T47D (cell line): ENCODE measurements at regions not wholly inside any gene's neighbourhood (a gene's known extent, or its start where the extent isn't known, plus 50 kb on each side); places are given as distances from the start of the nearest gene placed in this dataset.
A peak's percentile ranks its signal among the peaks of the same experiment; 100 is the strongest.

Experiments
- DNase-seq, 2 experiments: peaks; one replicate each; pipeline versions ENCODE4 v3.0.0 to v3.0.0-alpha.2; 2011 to 2012; ENCODE audit warnings: low read depth in 1 of 2, low spot score in 1 of 2
- JUND ChIP-seq: IDR thresholded peaks from 2 replicates; pipeline ENCODE4 v1.6.1; 2012; ENCODE audit warnings: low read depth
- in situ Hi-C: cut with HindIII; loops from 2 replicates; pipeline ENCODE4 v1.10.0; 2016; ENCODE audit warnings: low sequenced_read_pairs, low pct_unique_long_range_greater_than_20kb

- no peak for TF ChIP-seq JUND
- in situ Hi-C loops: no loop called here
- no peak for DNase-seq
Observed at GRCh38 chr9:129485145-129485774, 135.6 kb downstream of the C9orf50 start.

- DNase-seq: no peak
- in situ Hi-C loops: no loop called here
- TF ChIP-seq JUND: no peak
Observed at GRCh38 chr9:129484352-129485000, 136.4 kb downstream of the C9orf50 start.

- no peak for TF ChIP-seq JUND
- in situ Hi-C loops: no loop called here
Observed at GRCh38 chr9:129483415-129484351, 137.2 kb downstream of the C9orf50 start.

GRCh38 chr9:129482521-129483414 is 138.1 kb downstream of the C9orf50 start:
- TF ChIP-seq JUND: no peak
- peak; percentile 83 to 97 for DNase-seq
- in situ Hi-C loops: no loop called here

More at GRCh38 chr9:129483415-129484351, 137.2 kb downstream of the C9orf50 start:
- DNase-seq: peak; percentile 72 to 92

- peak; percentile 62 to 84 for DNase-seq
- in situ Hi-C loops: no loop called here
- TF ChIP-seq JUND: no peak
Observed at GRCh38 chr9:129481810-129482511, 138.9 kb downstream of the C9orf50 start.

- DNase-seq: no peak
- no peak for TF ChIP-seq JUND
- in situ Hi-C loops: no loop called here
Observed at GRCh38 chr9:129481424-129481809, 139.5 kb downstream of the C9orf50 start.

GRCh38 chr9:129480745-129481144 is 140.2 kb downstream of the C9orf50 start:
- in situ Hi-C loops: no loop called here
- TF ChIP-seq JUND: no peak
- DNase-seq: no peak

- no peak for DNase-seq
- in situ Hi-C loops: no loop called here
Observed at GRCh38 chr9:129480227-129480626, 140.7 kb downstream of the C9orf50 start.

GRCh38 chr9:129479631-129480011 is 141.3 kb downstream of the C9orf50 start:
- DNase-seq: no peak
- TF ChIP-seq JUND: no peak
- in situ Hi-C loops: no loop called here

More at GRCh38 chr9:129480227-129480626, 140.7 kb downstream of the C9orf50 start:
- no peak for TF ChIP-seq JUND

GRCh38 chr9:129478961-129479630 is 141.8 kb downstream of the C9orf50 start:
- in situ Hi-C loops: no loop called here
- DNase-seq: peak in 1 of 2 experiments; percentile 48
- no peak for TF ChIP-seq JUND

GRCh38 chr9:129478461-129478860 is 142.4 kb downstream of the C9orf50 start:
- DNase-seq: no peak
- TF ChIP-seq JUND: no peak
- in situ Hi-C loops: no loop called here
